ENCODE measurements at regions not wholly inside any gene's neighbourhood (a gene's known extent, or its start where the extent isn't known, plus 50 kb on each side); places are given as distances from the start of the nearest gene placed in this dataset.

- Histone ChIP-seq H3K9me3 (ENCODE audit: insufficient read depth, low read length) (no peaks in the 10 kb centered on the region), H3K36me3 (ENCODE audit: insufficient read depth, insufficient read length, low read length) (no peaks in the 10 kb centered on the region), H3K4me3 (ENCODE audit: insufficient read length, low read depth) (no peak overlapping the region), H3K9ac (ENCODE audit: insufficient read length, low read depth) (no peak overlapping the region), H3K27me3 (ENCODE audit: insufficient read depth, insufficient read length) (no peaks in the 10 kb centered on the region), H3K4me1 (ENCODE audit: insufficient read depth, insufficient read length) (no peaks in the 10 kb centered on the region)
- TF ChIP-seq ZNF274 (IDR thresholded peaks at IDR 0.05; ENCODE audit: low read depth, low read length) (no peak), YY1 (IDR thresholded peaks at IDR 0.05; ENCODE audit: insufficient read depth, insufficient read length) (no peak), SUZ12 (IDR thresholded peaks at IDR 0.05; ENCODE audit: extremely low read depth, insufficient read depth, insufficient read length) (no peak)
- no peak for DNase-seq (ENCODE audit: low read depth, low spot score)
Observed at GRCh38 chr15:95656595-95656994, 673.9 kb upstream of the NR2F2 start.

DNA sequence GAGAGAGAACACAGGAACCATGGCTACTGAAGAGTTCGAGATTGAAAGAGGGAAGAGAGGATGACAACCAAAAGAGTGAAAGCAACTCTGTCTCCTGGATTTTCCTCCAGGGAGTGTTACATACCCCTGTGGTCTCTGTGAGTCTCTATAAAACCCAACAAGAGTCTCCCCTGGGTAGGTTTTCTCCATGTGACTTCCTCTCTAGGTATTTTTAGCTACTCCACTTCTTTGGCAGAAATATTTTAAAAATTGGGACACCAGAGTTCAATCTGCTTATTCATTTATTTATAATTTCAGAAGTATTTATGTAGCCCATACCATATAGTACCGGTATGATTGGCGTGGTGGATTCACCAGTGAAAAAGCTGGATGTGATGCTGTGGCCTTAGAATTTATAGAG is 671.7 kb upstream of the NR2F2 start:
- Histone ChIP-seq H3K9ac (ENCODE audit: insufficient read length, low read depth) (no peak overlapping the region), H3K4me1 (ENCODE audit: insufficient read depth, insufficient read length) (no peaks in the 10 kb centered on the region), H3K27me3 (ENCODE audit: insufficient read depth, insufficient read length) (no peaks in the 10 kb centered on the region), H3K9me3 (ENCODE audit: insufficient read depth, low read length) (no peaks in the 10 kb centered on the region), H3K36me3 (ENCODE audit: insufficient read depth, insufficient read length, low read length) (no peaks in the 10 kb centered on the region), H3K4me3 (ENCODE audit: insufficient read length, low read depth) (no peak overlapping the region)
- DNase-seq (ENCODE audit: low read depth, low spot score) = no peak
- TF ChIP-seq SUZ12 (IDR thresholded peaks at IDR 0.05; ENCODE audit: extremely low read depth, insufficient read depth, insufficient read length) (no peak), YY1 (IDR thresholded peaks at IDR 0.05; ENCODE audit: insufficient read depth, insufficient read length) (no peak), ZNF274 (IDR thresholded peaks at IDR 0.05; ENCODE audit: low read depth, low read length) (no peak)

DNA sequence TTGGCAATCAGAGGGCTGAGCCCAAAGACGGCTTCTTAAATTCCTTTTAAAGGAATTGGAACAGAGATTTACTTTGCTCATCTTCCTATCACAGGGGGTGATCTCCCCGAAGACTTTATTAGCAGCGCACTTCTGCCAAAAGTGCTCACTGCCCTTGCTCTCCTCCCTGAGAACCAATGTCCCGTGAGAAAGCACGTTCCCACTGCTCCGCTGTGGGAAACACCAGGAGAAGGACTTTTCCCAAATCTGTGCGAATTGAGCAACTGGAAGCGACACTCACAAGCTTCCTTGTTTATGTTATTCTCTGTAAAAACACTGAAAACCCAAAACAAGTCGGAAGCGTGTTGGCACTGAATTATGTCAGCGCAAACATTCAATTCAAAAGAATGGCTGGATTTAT is 670.8 kb upstream of the NR2F2 start:
- no peak overlapping the region for H3K9ac ChIP-seq (ENCODE audit: insufficient read length, low read depth)
- H3K9me3 ChIP-seq (ENCODE audit: insufficient read depth, low read length) = no peaks in the 10 kb centered on the region
- no peak overlapping the region for H3K4me3 ChIP-seq (ENCODE audit: insufficient read length, low read depth)
- H3K36me3 ChIP-seq (ENCODE audit: insufficient read depth, insufficient read length, low read length) = no peaks in the 10 kb centered on the region
- TF ChIP-seq ZNF274 (IDR thresholded peaks at IDR 0.05; ENCODE audit: low read depth, low read length) (no peak), SUZ12 (IDR thresholded peaks at IDR 0.05; ENCODE audit: extremely low read depth, insufficient read depth, insufficient read length) (no peak), YY1 (IDR thresholded peaks at IDR 0.05; ENCODE audit: insufficient read depth, insufficient read length) (no peak)
- no peak for DNase-seq (ENCODE audit: low read depth, low spot score)
- no peaks in the 10 kb centered on the region for H3K27me3 ChIP-seq (ENCODE audit: insufficient read depth, insufficient read length)
- H3K4me1 ChIP-seq (ENCODE audit: insufficient read depth, insufficient read length) = no peaks in the 10 kb centered on the region

GRCh38 chr15:95662638-95663037 is 667.9 kb upstream of the NR2F2 start:
- DNase-seq (ENCODE audit: low read depth, low spot score) = no peak
- no peaks in the 10 kb centered on the region for H3K27me3 ChIP-seq (ENCODE audit: insufficient read depth, insufficient read length)
- no peaks in the 10 kb centered on the region for H3K4me1 ChIP-seq (ENCODE audit: insufficient read depth, insufficient read length)
- no peaks in the 10 kb centered on the region for H3K36me3 ChIP-seq (ENCODE audit: insufficient read depth, insufficient read length, low read length)
- H3K9ac ChIP-seq (ENCODE audit: insufficient read length, low read depth) = no peak overlapping the region
- no peaks in the 10 kb centered on the region for H3K9me3 ChIP-seq (ENCODE audit: insufficient read depth, low read length)
- TF ChIP-seq ZNF274 (IDR thresholded peaks at IDR 0.05; ENCODE audit: low read depth, low read length) (no peak), SUZ12 (IDR thresholded peaks at IDR 0.05; ENCODE audit: extremely low read depth, insufficient read depth, insufficient read length) (no peak), YY1 (IDR thresholded peaks at IDR 0.05; ENCODE audit: insufficient read depth, insufficient read length) (no peak)
- H3K4me3 ChIP-seq (ENCODE audit: insufficient read length, low read depth) = no peak overlapping the region

DNA sequence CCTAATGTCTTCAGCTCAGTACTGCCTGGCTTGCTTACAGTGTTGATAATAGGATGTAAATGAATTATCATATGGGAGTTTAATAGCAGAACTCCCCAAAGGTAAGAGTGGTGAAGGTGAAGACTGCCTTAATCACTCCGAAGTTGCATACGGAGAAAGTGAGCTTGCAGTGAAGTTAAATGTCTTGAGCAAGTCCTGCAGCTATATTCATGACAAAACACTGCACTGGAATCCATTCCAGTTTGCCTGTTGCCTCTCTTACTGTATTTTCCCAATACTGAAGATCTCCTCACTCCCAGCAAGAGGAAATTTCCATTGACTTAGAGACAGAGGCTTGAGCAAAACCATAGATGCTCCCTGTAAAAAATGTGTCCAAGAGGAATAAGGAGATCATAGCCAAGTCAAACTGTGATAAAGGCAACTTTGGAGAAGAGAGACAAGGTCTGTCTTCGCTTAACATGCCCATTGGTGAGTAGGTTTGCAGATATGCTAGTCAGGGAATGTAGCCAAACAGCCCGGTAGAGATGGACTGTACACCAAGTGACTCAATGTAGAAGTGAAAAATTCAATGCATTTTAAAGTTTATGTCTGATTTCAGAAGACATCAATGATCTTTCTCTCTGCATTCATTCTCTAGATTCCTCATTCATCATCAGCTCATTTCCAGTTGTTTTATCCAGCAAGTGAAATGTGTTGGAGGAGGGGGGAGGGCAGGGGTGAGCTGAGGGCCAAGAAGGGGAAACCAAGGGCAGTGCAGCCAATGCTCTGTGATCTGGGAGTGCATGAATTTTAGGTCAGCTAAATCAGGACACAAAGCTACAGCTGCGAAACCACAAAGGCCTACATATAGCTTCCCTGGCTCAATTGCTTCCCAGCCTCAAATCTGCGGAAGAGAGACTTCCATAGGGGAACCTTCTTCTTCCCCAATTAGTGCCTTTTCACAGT is 667.1 kb upstream of the NR2F2 start:
- Histone ChIP-seq H3K4me3 (ENCODE audit: insufficient read length, low read depth) (no peak overlapping the region), H3K36me3 (ENCODE audit: insufficient read depth, insufficient read length, low read length) (no peaks in the 10 kb centered on the region), H3K9me3 (ENCODE audit: insufficient read depth, low read length) (no peaks in the 10 kb centered on the region), H3K9ac (ENCODE audit: insufficient read length, low read depth) (no peak overlapping the region), H3K27me3 (ENCODE audit: insufficient read depth, insufficient read length) (no peaks in the 10 kb centered on the region), H3K4me1 (ENCODE audit: insufficient read depth, insufficient read length) (no peaks in the 10 kb centered on the region)
- TF ChIP-seq SUZ12 (IDR thresholded peaks at IDR 0.05; ENCODE audit: extremely low read depth, insufficient read depth, insufficient read length) = no peak
- no peak for DNase-seq (ENCODE audit: low read depth, low spot score)

DNA sequence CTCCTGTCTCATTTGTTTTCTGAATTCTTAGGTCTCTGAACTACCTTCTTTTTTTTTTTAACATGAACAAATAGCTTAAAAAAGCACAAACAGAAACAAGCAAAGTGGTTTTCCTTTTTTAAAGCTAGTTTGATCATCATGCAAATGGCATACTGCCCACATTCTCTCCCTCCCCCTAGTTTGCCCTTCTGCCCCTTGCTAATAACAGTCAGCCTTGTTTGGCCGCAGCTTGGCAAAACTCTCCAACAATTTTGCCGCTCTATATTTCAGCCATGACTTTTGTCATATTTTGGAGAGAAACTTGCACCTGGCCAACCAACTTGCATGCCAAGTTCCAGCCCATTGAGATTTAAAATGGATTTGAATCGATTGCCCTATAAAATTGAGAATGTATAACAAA is 666.0 kb upstream of the NR2F2 start:
- no peaks in the 10 kb centered on the region for H3K9me3 ChIP-seq (ENCODE audit: insufficient read depth, low read length)
- no peaks in the 10 kb centered on the region for H3K4me1 ChIP-seq (ENCODE audit: insufficient read depth, insufficient read length)
- TF ChIP-seq YY1 (IDR thresholded peaks at IDR 0.05; ENCODE audit: insufficient read depth, insufficient read length) (no peak), SUZ12 (IDR thresholded peaks at IDR 0.05; ENCODE audit: extremely low read depth, insufficient read depth, insufficient read length) (no peak), ZNF274 (IDR thresholded peaks at IDR 0.05; ENCODE audit: low read depth, low read length) (no peak)
- no peaks in the 10 kb centered on the region for H3K27me3 ChIP-seq (ENCODE audit: insufficient read depth, insufficient read length)
- no peak overlapping the region for H3K4me3 ChIP-seq (ENCODE audit: insufficient read length, low read depth)
- no peaks in the 10 kb centered on the region for H3K36me3 ChIP-seq (ENCODE audit: insufficient read depth, insufficient read length, low read length)
- H3K9ac ChIP-seq (ENCODE audit: insufficient read length, low read depth) = no peak overlapping the region
- no peak for DNase-seq (ENCODE audit: low read depth, low spot score)

- TF ChIP-seq ZNF274 (IDR thresholded peaks at IDR 0.05; ENCODE audit: low read depth, low read length) = no peak
- TF ChIP-seq SUZ12 (IDR thresholded peaks at IDR 0.05; ENCODE audit: extremely low read depth, insufficient read depth, insufficient read length) = no peak
- Histone ChIP-seq H3K36me3 (ENCODE audit: insufficient read depth, insufficient read length, low read length) (no peaks in the 10 kb centered on the region), H3K9ac (ENCODE audit: insufficient read length, low read depth) (no peak overlapping the region), H3K4me1 (ENCODE audit: insufficient read depth, insufficient read length) (no peaks in the 10 kb centered on the region), H3K4me3 (ENCODE audit: insufficient read length, low read depth) (no peak overlapping the region), H3K27me3 (ENCODE audit: insufficient read depth, insufficient read length) (no peaks in the 10 kb centered on the region), H3K9me3 (ENCODE audit: insufficient read depth, low read length) (no peaks in the 10 kb centered on the region)
- no peak for DNase-seq (ENCODE audit: low read depth, low spot score)
Observed at GRCh38 chr15:95669146-95669922, 661.2 kb upstream of the NR2F2 start.
